ENCODE measurements at regions not wholly inside any gene's neighbourhood (a gene's known extent, or its start where the extent isn't known, plus 50 kb on each side); places are given as distances from the start of the nearest gene placed in this dataset.

DNA sequence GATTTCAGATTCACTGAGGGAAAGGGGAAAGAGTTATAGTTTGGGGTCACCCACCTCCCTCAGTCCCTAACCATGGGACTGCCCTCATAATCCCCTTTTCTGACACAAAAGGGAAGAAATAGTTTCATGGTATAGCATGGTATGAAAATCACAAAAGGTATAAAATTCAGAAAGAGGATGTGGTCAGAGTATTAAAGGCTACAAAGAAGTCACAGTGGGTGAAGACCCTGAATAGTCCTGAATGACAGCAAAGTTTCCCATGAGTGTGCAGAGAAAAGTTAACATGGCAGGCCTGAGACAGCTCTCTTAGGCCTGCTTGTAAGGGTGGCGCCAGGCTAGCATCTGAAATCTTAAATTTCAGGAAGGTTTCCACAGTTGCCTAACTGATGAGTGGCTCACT, 290.6 kb upstream of the ZNF608 start:
- 100% methylated on average over 1 of the region's 1 CpG for WGBS
- TF ChIP-seq RXRA (IDR thresholded peaks at IDR 0.05), result no peak
- TF ChIP-seq SP1 (IDR thresholded peaks at IDR 0.05), result no peak
- no peak for TF ChIP-seq TAF1 (conservative IDR thresholded peaks at IDR 0.05)
- TF ChIP-seq, protein P1, sequence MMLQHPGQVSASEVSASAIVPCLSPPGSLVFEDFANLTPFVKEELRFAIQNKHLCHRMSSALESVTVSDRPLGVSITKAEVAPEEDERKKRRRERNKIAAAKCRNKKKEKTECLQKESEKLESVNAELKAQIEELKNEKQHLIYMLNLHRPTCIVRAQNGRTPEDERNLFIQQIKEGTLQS (IDR thresholded peaks at IDR 0.05), result no peak
- TF ChIP-seq, protein P2, sequence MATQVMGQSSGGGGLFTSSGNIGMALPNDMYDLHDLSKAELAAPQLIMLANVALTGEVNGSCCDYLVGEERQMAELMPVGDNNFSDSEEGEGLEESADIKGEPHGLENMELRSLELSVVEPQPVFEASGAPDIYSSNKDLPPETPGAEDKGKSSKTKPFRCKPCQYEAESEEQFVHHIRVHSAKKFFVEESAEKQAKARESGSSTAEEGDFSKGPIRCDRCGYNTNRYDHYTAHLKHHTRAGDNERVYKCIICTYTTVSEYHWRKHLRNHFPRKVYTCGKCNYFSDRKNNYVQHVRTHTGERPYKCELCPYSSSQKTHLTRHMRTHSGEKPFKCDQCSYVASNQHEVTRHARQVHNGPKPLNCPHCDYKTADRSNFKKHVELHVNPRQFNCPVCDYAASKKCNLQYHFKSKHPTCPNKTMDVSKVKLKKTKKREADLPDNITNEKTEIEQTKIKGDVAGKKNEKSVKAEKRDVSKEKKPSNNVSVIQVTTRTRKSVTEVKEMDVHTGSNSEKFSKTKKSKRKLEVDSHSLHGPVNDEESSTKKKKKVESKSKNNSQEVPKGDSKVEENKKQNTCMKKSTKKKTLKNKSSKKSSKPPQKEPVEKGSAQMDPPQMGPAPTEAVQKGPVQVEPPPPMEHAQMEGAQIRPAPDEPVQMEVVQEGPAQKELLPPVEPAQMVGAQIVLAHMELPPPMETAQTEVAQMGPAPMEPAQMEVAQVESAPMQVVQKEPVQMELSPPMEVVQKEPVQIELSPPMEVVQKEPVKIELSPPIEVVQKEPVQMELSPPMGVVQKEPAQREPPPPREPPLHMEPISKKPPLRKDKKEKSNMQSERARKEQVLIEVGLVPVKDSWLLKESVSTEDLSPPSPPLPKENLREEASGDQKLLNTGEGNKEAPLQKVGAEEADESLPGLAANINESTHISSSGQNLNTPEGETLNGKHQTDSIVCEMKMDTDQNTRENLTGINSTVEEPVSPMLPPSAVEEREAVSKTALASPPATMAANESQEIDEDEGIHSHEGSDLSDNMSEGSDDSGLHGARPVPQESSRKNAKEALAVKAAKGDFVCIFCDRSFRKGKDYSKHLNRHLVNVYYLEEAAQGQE (IDR thresholded peaks at IDR 0.05), result no peak
- no peak for TF ChIP-seq JUND (IDR thresholded peaks at IDR 0.05)
- Histone ChIP-seq H3K9ac (ENCODE audit: low read depth in 1 of 2, low read length in 2 of 2) (no peak overlapping the region), H3K27me3 (ENCODE audit: control insufficient read depth in 4 of 4, insufficient read depth in 4 of 4, low read length in 3 of 4) (no peaks in the 10 kb centered on the region), H3K9me3 (ENCODE audit: control insufficient read depth in 4 of 4, low read length in 3 of 4) (no peaks in the 10 kb centered on the region), H3K36me3 (ENCODE audit: control insufficient read depth in 4 of 4, insufficient read depth in 3 of 4, low read depth in 1 of 4, low read length in 3 of 4) (no peaks in the 10 kb centered on the region), H3K27ac (ENCODE audit: low read depth in 1 of 2, low read length in 2 of 2) (no peak overlapping the region), H3K4me3 (ENCODE audit: low read depth in 1 of 3, low read length in 3 of 3) (no peak overlapping the region), H3K4me1 (ENCODE audit: control insufficient read depth in 4 of 4, insufficient read depth in 4 of 4, low read length in 3 of 4) (peaks cover 0 to 6% (median 1%) of the 10 kb centered on the region in 4 donors)
- no peak for DNase-seq (ENCODE audit: low spot score)

DNA sequence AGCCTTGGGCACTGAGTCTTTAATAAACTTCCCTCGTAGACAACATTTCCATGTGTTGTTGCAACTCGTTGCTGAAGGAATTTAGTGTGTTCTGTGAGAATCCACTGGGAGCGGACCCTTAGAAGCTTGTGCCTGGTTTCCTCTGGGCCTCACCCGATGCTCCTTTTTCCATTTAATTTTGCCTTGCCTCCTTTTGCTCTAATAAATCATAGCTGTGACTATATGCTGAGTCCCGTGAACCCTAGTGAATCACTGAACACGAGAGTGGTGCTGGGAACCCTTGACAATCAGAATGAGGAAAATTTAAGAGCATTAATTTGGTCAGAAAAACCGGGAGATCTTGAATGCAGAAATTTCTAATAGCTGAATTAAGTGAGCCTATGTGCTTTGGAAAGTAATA, 291.1 kb upstream of the ZNF608 start:
- Histone ChIP-seq H3K36me3 (ENCODE audit: control insufficient read depth in 4 of 4, insufficient read depth in 3 of 4, low read depth in 1 of 4, low read length in 3 of 4) (no peaks in the 10 kb centered on the region), H3K9me3 (ENCODE audit: control insufficient read depth in 4 of 4, low read length in 3 of 4) (no peaks in the 10 kb centered on the region), H3K4me3 (ENCODE audit: low read depth in 1 of 3, low read length in 3 of 3) (no peak overlapping the region), H3K27me3 (ENCODE audit: control insufficient read depth in 4 of 4, insufficient read depth in 4 of 4, low read length in 3 of 4) (no peaks in the 10 kb centered on the region), H3K4me1 (ENCODE audit: control insufficient read depth in 4 of 4, insufficient read depth in 4 of 4, low read length in 3 of 4) (peaks cover 0 to 6% (median 1%) of the 10 kb centered on the region in 4 donors), H3K9ac (ENCODE audit: low read depth in 1 of 2, low read length in 2 of 2) (no peak overlapping the region), H3K27ac (ENCODE audit: low read depth in 1 of 2, low read length in 2 of 2) (no peak overlapping the region)
- no peak for DNase-seq (ENCODE audit: low spot score)
- 96% methylated on average over 7 of the region's 7 CpGs for WGBS
- TF ChIP-seq SP1 (IDR thresholded peaks at IDR 0.05) (no peak), JUND (IDR thresholded peaks at IDR 0.05) (no peak), YY1 (IDR thresholded peaks at IDR 0.05) (no peak), GABPA (IDR thresholded peaks at IDR 0.05 in 1 of 2, conservative IDR thresholded peaks at IDR 0.05 in 1 of 2) (no peak), HNF4G (IDR thresholded peaks at IDR 0.05) (no peak), HNF4A (conservative IDR thresholded peaks at IDR 0.05) (no peak), NR2F2 (IDR thresholded peaks at IDR 0.05) (no peak), FOXA1 (IDR thresholded peaks at IDR 0.05) (no peak), FOXA2 (IDR thresholded peaks at IDR 0.05) (no peak)
- TF ChIP-seq, protein P3, sequence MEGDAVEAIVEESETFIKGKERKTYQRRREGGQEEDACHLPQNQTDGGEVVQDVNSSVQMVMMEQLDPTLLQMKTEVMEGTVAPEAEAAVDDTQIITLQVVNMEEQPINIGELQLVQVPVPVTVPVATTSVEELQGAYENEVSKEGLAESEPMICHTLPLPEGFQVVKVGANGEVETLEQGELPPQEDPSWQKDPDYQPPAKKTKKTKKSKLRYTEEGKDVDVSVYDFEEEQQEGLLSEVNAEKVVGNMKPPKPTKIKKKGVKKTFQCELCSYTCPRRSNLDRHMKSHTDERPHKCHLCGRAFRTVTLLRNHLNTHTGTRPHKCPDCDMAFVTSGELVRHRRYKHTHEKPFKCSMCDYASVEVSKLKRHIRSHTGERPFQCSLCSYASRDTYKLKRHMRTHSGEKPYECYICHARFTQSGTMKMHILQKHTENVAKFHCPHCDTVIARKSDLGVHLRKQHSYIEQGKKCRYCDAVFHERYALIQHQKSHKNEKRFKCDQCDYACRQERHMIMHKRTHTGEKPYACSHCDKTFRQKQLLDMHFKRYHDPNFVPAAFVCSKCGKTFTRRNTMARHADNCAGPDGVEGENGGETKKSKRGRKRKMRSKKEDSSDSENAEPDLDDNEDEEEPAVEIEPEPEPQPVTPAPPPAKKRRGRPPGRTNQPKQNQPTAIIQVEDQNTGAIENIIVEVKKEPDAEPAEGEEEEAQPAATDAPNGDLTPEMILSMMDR (IDR thresholded peaks at IDR 0.05; ENCODE audit: low read depth, low read length, missing input control), result no peak
- TF ChIP-seq, protein P4, sequence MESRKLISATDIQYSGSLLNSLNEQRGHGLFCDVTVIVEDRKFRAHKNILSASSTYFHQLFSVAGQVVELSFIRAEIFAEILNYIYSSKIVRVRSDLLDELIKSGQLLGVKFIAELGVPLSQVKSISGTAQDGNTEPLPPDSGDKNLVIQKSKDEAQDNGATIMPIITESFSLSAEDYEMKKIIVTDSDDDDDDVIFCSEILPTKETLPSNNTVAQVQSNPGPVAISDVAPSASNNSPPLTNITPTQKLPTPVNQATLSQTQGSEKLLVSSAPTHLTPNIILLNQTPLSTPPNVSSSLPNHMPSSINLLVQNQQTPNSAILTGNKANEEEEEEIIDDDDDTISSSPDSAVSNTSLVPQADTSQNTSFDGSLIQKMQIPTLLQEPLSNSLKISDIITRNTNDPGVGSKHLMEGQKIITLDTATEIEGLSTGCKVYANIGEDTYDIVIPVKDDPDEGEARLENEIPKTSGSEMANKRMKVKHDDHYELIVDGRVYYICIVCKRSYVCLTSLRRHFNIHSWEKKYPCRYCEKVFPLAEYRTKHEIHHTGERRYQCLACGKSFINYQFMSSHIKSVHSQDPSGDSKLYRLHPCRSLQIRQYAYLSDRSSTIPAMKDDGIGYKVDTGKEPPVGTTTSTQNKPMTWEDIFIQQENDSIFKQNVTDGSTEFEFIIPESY (IDR thresholded peaks at IDR 0.05), result no peak
- TF ChIP-seq, protein P5, sequence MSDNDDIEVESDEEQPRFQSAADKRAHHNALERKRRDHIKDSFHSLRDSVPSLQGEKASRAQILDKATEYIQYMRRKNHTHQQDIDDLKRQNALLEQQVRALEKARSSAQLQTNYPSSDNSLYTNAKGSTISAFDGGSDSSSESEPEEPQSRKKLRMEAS (IDR thresholded peaks at IDR 0.05), result no peak

Measured in liver (tissue), 8 donors.